ENCODE measurements at regions not wholly inside any gene's neighbourhood (a gene's known extent, or its start where the extent isn't known, plus 50 kb on each side); places are given as distances from the start of the nearest gene placed in this dataset.

GRCh38 chr2:59484673-59485072 lies 1068.8 kb downstream of the BCL11A start:
- H3K9me2 ChIP-seq (ENCODE audit: insufficient read depth), result no peaks in the 10 kb centered on the region
- H3K27ac ChIP-seq, result no peak overlapping the region
- TF ChIP-seq CTCF (conservative IDR thresholded peaks at IDR 0.05) (no peak), EZH2 (IDR thresholded peaks at IDR 0.05; ENCODE audit: low read depth) (no peak)
- H3K79me2 ChIP-seq (ENCODE audit: low read depth), result no peaks in the 10 kb centered on the region
- ChIA-PET CTCF (no interaction called here), POLR2A (ENCODE audit: unreplicated experiment) (no interaction called here)
- no peak for DNase-seq
- no peaks in the 10 kb centered on the region for H3K4me1 ChIP-seq (replicated peaks; ENCODE audit: insufficient read depth)
- no TSS peak for BruUV-seq (replicated peaks)
- no peaks in the 10 kb centered on the region for H3K9me3 ChIP-seq (ENCODE audit: insufficient read depth, low read depth)
- intact Hi-C loops (cut with micrococcal nuclease; ENCODE audit: unreplicated experiment), result no loop called here
- no peak overlapping the region for H3K4me3 ChIP-seq
- no peak overlapping the region for H2AFZ ChIP-seq
- no peaks in the 10 kb centered on the region for H3K27me3 ChIP-seq (ENCODE audit: insufficient read depth, low read depth)
- no peaks in the 10 kb centered on the region for H4K20me1 ChIP-seq (ENCODE audit: insufficient read depth)
- H3K36me3 ChIP-seq (ENCODE audit: low read depth), result no peaks in the 10 kb centered on the region
- H3F3A ChIP-seq (ENCODE audit: insufficient read depth, low read depth), result no peaks in the 10 kb centered on the region
- no peak overlapping the region for H3K4me2 ChIP-seq

DNA sequence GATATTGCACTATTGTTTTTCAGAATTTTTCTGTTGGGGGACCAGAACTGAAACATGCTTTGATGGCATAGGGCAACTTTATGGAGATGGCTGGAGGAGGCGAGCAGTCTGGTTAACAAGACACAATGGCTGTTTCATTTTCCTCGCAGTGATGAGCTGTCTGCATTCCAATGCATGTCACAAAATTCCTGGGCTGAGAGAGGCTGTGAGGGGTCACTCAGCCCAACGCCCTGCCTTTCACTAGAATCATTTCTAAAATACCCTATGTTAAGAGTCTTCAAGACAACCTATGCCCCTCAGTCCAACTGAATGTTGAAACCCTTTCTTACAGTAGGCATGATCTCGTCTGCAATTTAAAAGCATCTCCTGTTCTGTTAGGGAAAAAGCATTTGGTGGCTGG lies 1090.0 kb downstream of the BCL11A start:
- Histone ChIP-seq H3F3A (ENCODE audit: insufficient read depth, low read depth) (no peaks in the 10 kb centered on the region), H3K27ac (no peak overlapping the region), H3K9me2 (ENCODE audit: insufficient read depth) (no peaks in the 10 kb centered on the region), H3K36me3 (ENCODE audit: low read depth) (no peaks in the 10 kb centered on the region), H2AFZ (no peak overlapping the region), H3K4me2 (no peak overlapping the region), H4K20me1 (ENCODE audit: insufficient read depth) (no peaks in the 10 kb centered on the region), H3K4me3 (no peak overlapping the region), H3K9me3 (ENCODE audit: insufficient read depth, low read depth) (no peaks in the 10 kb centered on the region), H3K79me2 (ENCODE audit: low read depth) (no peaks in the 10 kb centered on the region), H3K4me1 (replicated peaks; ENCODE audit: insufficient read depth) (no peaks in the 10 kb centered on the region), H3K27me3 (ENCODE audit: insufficient read depth, low read depth) (no peaks in the 10 kb centered on the region)
- CTCF ChIA-PET, result no interaction called here
- no TSS peak for BruUV-seq (replicated peaks)
- no peak for TF ChIP-seq CTCF (conservative IDR thresholded peaks at IDR 0.05)
- no peak for TF ChIP-seq EZH2 (IDR thresholded peaks at IDR 0.05; ENCODE audit: low read depth)
- no peak for DNase-seq
- intact Hi-C loops (cut with micrococcal nuclease; ENCODE audit: unreplicated experiment), result no loop called here
- POLR2A ChIA-PET (ENCODE audit: unreplicated experiment), result no interaction called here

DNA sequence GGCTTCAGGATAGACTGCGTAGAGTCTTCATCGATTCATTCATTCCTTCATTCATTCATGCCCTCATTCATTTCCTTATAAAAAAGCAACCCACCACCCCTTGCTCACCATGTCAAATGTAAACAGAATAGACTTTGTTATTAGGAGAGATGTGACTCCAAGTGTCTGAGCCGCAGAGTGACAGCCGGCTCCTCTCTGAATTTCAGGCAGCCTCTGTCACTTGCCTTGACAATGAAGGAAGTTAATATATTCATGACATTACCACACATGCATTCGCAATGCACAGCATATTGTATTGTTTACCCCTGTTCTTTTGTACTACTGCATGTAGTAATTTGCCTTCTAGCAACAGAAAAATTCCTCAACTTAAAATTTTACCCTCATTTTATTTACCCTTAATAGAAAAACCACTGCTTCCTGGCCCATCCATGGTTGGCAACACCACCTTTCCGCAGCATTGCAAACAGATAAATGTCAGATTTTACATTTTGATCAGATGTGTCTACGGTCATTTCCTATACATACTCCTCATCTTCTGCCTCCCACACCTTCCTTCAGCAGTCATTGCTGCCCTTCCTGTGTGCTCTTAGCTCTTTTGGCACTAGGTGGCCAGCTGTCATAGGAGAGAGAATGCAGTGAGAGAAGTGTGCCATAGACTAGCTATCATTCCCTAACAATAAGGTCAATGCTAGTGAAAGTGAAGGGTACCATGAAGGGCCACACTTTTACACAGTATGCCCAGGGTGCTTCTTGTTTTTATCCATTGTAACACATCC lies 1090.8 kb downstream of the BCL11A start:
- DNase-seq, result no peak
- ChIA-PET POLR2A (ENCODE audit: unreplicated experiment) (no interaction called here), CTCF (no interaction called here)
- intact Hi-C loops (cut with micrococcal nuclease; ENCODE audit: unreplicated experiment), result no loop called here
- Histone ChIP-seq H3K27ac (no peak overlapping the region), H3K27me3 (ENCODE audit: insufficient read depth, low read depth) (no peaks in the 10 kb centered on the region), H3K9me2 (ENCODE audit: insufficient read depth) (no peaks in the 10 kb centered on the region), H3K4me2 (no peak overlapping the region), H3K79me2 (ENCODE audit: low read depth) (no peaks in the 10 kb centered on the region), H3K4me1 (replicated peaks; ENCODE audit: insufficient read depth) (no peaks in the 10 kb centered on the region), H3K9me3 (ENCODE audit: insufficient read depth, low read depth) (no peaks in the 10 kb centered on the region), H4K20me1 (ENCODE audit: insufficient read depth) (no peaks in the 10 kb centered on the region), H3K36me3 (ENCODE audit: low read depth) (no peaks in the 10 kb centered on the region), H2AFZ (no peak overlapping the region), H3F3A (ENCODE audit: insufficient read depth, low read depth) (no peaks in the 10 kb centered on the region), H3K4me3 (no peak overlapping the region)
- no peak for TF ChIP-seq EZH2 (IDR thresholded peaks at IDR 0.05; ENCODE audit: low read depth)
- no peak for TF ChIP-seq CTCF (conservative IDR thresholded peaks at IDR 0.05)
- no TSS peak for BruUV-seq (replicated peaks)

Measured in PC-9 (cell line).